Right atrium auricular region (tissue), 2 donors: ENCODE measurements at regions not wholly inside any gene's neighbourhood (a gene's known extent, or its start where the extent isn't known, plus 50 kb on each side); places are given as distances from the start of the nearest gene placed in this dataset.

ENCODE experiments used
- DNase-seq: peaks from one replicate; pipeline ENCODE4 v3.0.0-alpha.2; 2019; ENCODE audit warnings: low spot score
- H3K27ac ChIP-seq, 2 donors: fragments of 200-600 bp; sonication (generic); 1 replicate in 1 of 2; 2 replicates in 1 of 2; pipeline ENCODE4 v1.5.1; 2016 to 2019
- H3K27me3 ChIP-seq, 2 donors: fragments of 200-600 bp; sonication (generic); one replicate each; pipeline versions ENCODE4 v1.5.1 to v1.6.0; 2017 to 2019
- H3K36me3 ChIP-seq: fragments of 200-600 bp; sonication (generic); one replicate; pipeline ENCODE4 v1.5.1; 2016
- H3K4me1 ChIP-seq, 2 donors: fragments of 200-600 bp; sonication (generic); one replicate each; pipeline versions ENCODE4 v1.5.1 to v1.6.0; 2017 to 2019
- H3K4me3 ChIP-seq, 2 donors: fragments of 200-600 bp; sonication (generic); 1 replicate in 1 of 2; 2 replicates in 1 of 2; pipeline ENCODE4 v1.5.1; 2017 to 2019; ENCODE audit warnings: mild to moderate bottlenecking in 1 of 2, moderate library complexity in 1 of 2
- H3K9me3 ChIP-seq, 2 donors: fragments of 200-600 bp; sonication (generic); one replicate each; pipeline ENCODE4 v1.5.1; 2019
- TF ChIP-seq, protein P1 (sequence below), 2 donors: fragments of 200-600 bp; sonication (generic); IDR thresholded peaks; one replicate each; pipeline ENCODE4 v1.5.1; 2019; ENCODE audit warnings: antibody characterized with exemption in 2 of 2

- Histone ChIP-seq H3K27me3 (no peaks in the 10 kb centered on the region), H3K4me1 (no peaks in the 10 kb centered on the region), H3K9me3 (no peaks in the 10 kb centered on the region), H3K27ac (no peak overlapping the region), H3K36me3 (no peaks in the 10 kb centered on the region), H3K4me3 (no peak overlapping the region)
- no peak for DNase-seq
- TF ChIP-seq, protein P1, sequence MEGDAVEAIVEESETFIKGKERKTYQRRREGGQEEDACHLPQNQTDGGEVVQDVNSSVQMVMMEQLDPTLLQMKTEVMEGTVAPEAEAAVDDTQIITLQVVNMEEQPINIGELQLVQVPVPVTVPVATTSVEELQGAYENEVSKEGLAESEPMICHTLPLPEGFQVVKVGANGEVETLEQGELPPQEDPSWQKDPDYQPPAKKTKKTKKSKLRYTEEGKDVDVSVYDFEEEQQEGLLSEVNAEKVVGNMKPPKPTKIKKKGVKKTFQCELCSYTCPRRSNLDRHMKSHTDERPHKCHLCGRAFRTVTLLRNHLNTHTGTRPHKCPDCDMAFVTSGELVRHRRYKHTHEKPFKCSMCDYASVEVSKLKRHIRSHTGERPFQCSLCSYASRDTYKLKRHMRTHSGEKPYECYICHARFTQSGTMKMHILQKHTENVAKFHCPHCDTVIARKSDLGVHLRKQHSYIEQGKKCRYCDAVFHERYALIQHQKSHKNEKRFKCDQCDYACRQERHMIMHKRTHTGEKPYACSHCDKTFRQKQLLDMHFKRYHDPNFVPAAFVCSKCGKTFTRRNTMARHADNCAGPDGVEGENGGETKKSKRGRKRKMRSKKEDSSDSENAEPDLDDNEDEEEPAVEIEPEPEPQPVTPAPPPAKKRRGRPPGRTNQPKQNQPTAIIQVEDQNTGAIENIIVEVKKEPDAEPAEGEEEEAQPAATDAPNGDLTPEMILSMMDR (IDR thresholded peaks at IDR 0.05) = no peak
These were observed 1323.3 kb downstream of the LRFN5 start for GRCh38 chr14:42929806-42930480.

- H3K36me3 ChIP-seq = no peaks in the 10 kb centered on the region
- TF ChIP-seq, protein P1 (IDR thresholded peaks at IDR 0.05) = no peak
These were observed 1320.6 kb downstream of the LRFN5 start for GRCh38 chr14:42927313-42927712.

GRCh38 chr14:42921901-42922300 is 1315.2 kb downstream of the LRFN5 start:
- H3K4me1 ChIP-seq = no peaks in the 10 kb centered on the region
- H3K27ac ChIP-seq = no peak overlapping the region
- no peaks in the 10 kb centered on the region for H3K27me3 ChIP-seq
- no peaks in the 10 kb centered on the region for H3K36me3 ChIP-seq
- no peak for DNase-seq
- TF ChIP-seq, protein P1 (IDR thresholded peaks at IDR 0.05) = no peak
- peaks cover 0 to 13% of the 10 kb centered on the region in 2 donors for H3K9me3 ChIP-seq
- H3K4me3 ChIP-seq = no peak overlapping the region

More at GRCh38 chr14:42927313-42927712, 1320.6 kb downstream of the LRFN5 start:
- no peaks in the 10 kb centered on the region for H3K27me3 ChIP-seq
- H3K4me1 ChIP-seq = no peaks in the 10 kb centered on the region
- H3K9me3 ChIP-seq = peaks cover 0 to 4% of the 10 kb centered on the region in 2 donors
- DNase-seq = no peak
- H3K4me3 ChIP-seq = no peak overlapping the region
- H3K27ac ChIP-seq = no peak overlapping the region

- DNase-seq = no peak
- Histone ChIP-seq H3K4me3 (no peak overlapping the region), H3K4me1 (no peaks in the 10 kb centered on the region), H3K27me3 (no peaks in the 10 kb centered on the region), H3K36me3 (no peaks in the 10 kb centered on the region), H3K9me3 (peaks cover 0 to 13% of the 10 kb centered on the region in 2 donors), H3K27ac (no peak overlapping the region)
- TF ChIP-seq, protein P1 (IDR thresholded peaks at IDR 0.05) = no peak
These were observed 1311.9 kb downstream of the LRFN5 start for GRCh38 chr14:42918615-42919014.

- Histone ChIP-seq H3K27me3 (no peaks in the 10 kb centered on the region), H3K4me1 (no peaks in the 10 kb centered on the region), H3K27ac (no peak overlapping the region), H3K36me3 (no peaks in the 10 kb centered on the region), H3K4me3 (no peak overlapping the region), H3K9me3 (no peaks in the 10 kb centered on the region)
- DNase-seq = no peak
- TF ChIP-seq, protein P1 (IDR thresholded peaks at IDR 0.05) = no peak
These were observed 1305.0 kb downstream of the LRFN5 start for GRCh38 chr14:42911642-42912041.

GRCh38 chr14:42909659-42910058 is 1303.0 kb downstream of the LRFN5 start:
- Histone ChIP-seq H3K4me3 (no peak overlapping the region), H3K4me1 (no peaks in the 10 kb centered on the region), H3K27me3 (no peaks in the 10 kb centered on the region), H3K36me3 (no peaks in the 10 kb centered on the region), H3K9me3 (no peaks in the 10 kb centered on the region), H3K27ac (no peak overlapping the region)
- no peak for DNase-seq
- TF ChIP-seq, protein P1 (IDR thresholded peaks at IDR 0.05) = no peak
